A549 (cell line): ENCODE measurements at regions not wholly inside any gene's neighbourhood (a gene's known extent, or its start where the extent isn't known, plus 50 kb on each side); places are given as distances from the start of the nearest gene placed in this dataset.

Experiments used
- CTCF ChIP-seq: fragments of >200 bp; sonication (Bioruptor Twin); formaldehyde crosslinking; IDR thresholded peaks from 3 replicates; pipeline ENCODE4 v1.5.1; 2016
- EP300 ChIP-seq, 2 experiments: fragments of >200 bp; sonication (Bioruptor Twin); formaldehyde crosslinking; IDR thresholded peaks; 2 replicates in 1 of 2; 3 replicates in 1 of 2; pipeline ENCODE4 v1.6.1; 2016 to 2017
- TP53 ChIP-seq: fragments of 250-450 bp; sonication (Bioruptor Pico); IDR thresholded peaks from 2 replicates; pipeline ENCODE4 v1.5.0; 2021; ENCODE audit warnings: mild to moderate bottlenecking, moderate library complexity

- TF ChIP-seq EP300 (IDR thresholded peaks at IDR 0.05) (no peak), CTCF (no peak), TP53 (no peak)
These were observed 195.8 kb upstream of the NRIP1 start for GRCh38 chr21:15260604-15261003.
